Breast epithelium (tissue), 4 donors: ENCODE measurements at regions not wholly inside any gene's neighbourhood (a gene's known extent, or its start where the extent isn't known, plus 50 kb on each side); places are given as distances from the start of the nearest gene placed in this dataset.

Experiments
- DNase-seq, 2 donors: peaks; one replicate each; pipeline ENCODE4 v3.0.0-alpha.2; 2019; ENCODE audit warnings: low spot score in 2 of 2
- H3K27ac ChIP-seq, 2 donors: fragments of 200-600 bp; sonication (generic) in 1 of 2; one replicate each; pipeline ENCODE4 v1.5.1; 2016 to 2019; ENCODE audit warnings: mild to moderate bottlenecking in 1 of 2
- H3K27me3 ChIP-seq, 2 donors: fragments of 200-600 bp; sonication (generic) in 1 of 2; one replicate each; pipeline versions ENCODE4 v1.5.1 to v1.6.0; 2017 to 2019; ENCODE audit warnings: control low read depth in 1 of 2, mild to moderate bottlenecking in 1 of 2
- H3K36me3 ChIP-seq: fragments of 200-600 bp; one replicate; pipeline ENCODE4 v1.5.1; 2019
- H3K4me1 ChIP-seq, 2 donors: fragments of 200-600 bp; sonication (generic); one replicate each; pipeline ENCODE4 v1.5.1; 2016 to 2019; ENCODE audit warnings: control low read depth in 1 of 2
- H3K4me3 ChIP-seq, 3 donors: fragments of 200-600 bp; sonication (generic); 1 replicate in 2 of 3; 2 replicates in 1 of 3; pipeline ENCODE4 v1.5.1; 2016 to 2019; ENCODE audit warnings: mild to moderate bottlenecking in 3 of 3, moderate library complexity in 2 of 3
- H3K9me3 ChIP-seq, 2 donors: fragments of 200-600 bp; sonication (generic) in 1 of 2; one replicate each; pipeline ENCODE4 v1.5.1; 2016 to 2019; ENCODE audit warnings: control low read depth in 1 of 2
- POLR2A ChIP-seq: fragments of 450-650 bp; IDR thresholded peaks from one replicate; pipeline ENCODE4 v1.6.1; 2016; ENCODE audit warnings: antibody characterized with exemption, mild to moderate bottlenecking, moderate library complexity
- POLR2AphosphoS5 ChIP-seq, 3 donors: sonication (generic); formaldehyde crosslinking; IDR thresholded peaks; one replicate each; pipeline ENCODE4 v1.6.1; 2017; ENCODE audit warnings: antibody characterized with exemption in 3 of 3
- intact Hi-C: fragments of 100-400 bp; cut with DNase I; formaldehyde crosslinking; loops from one replicate; pipeline ENCODE4 v1.15.1; 2023; ENCODE audit warnings: low total_unique reads
- TF ChIP-seq, protein P1 (sequence below), 3 donors: fragments of 450-650 bp; IDR thresholded peaks; one replicate each; pipeline ENCODE4 v1.5.1; 2016 to 2017; ENCODE audit warnings: antibody characterized with exemption in 3 of 3, mild to moderate bottlenecking in 3 of 3, moderate library complexity in 3 of 3

DNA sequence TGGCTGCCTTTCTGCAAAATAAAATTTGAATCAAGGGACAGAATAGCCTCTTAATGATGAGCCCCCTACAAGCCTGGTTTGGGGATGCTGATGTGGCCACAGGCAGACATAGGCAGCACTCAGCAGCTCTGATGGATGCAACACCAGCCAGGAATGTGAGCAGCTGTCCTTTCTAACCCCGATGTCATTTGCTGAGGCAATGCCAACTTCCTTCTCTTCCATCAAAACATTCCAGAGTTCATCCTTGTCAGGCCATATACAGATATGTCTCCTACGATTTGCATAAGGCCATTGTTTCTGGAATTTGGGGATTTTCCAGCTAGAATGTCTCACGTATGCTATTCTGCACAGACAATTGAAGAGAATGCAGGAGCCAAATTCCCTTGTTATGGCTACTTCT, 52.1 kb upstream of the MYOCD start:
- intact Hi-C loops, result no loop called here
- no peak overlapping the region for H3K27ac ChIP-seq
- no peak for TF ChIP-seq POLR2A
- no peak for TF ChIP-seq POLR2AphosphoS5 (IDR thresholded peaks at IDR 0.05)
- TF ChIP-seq, protein P1, sequence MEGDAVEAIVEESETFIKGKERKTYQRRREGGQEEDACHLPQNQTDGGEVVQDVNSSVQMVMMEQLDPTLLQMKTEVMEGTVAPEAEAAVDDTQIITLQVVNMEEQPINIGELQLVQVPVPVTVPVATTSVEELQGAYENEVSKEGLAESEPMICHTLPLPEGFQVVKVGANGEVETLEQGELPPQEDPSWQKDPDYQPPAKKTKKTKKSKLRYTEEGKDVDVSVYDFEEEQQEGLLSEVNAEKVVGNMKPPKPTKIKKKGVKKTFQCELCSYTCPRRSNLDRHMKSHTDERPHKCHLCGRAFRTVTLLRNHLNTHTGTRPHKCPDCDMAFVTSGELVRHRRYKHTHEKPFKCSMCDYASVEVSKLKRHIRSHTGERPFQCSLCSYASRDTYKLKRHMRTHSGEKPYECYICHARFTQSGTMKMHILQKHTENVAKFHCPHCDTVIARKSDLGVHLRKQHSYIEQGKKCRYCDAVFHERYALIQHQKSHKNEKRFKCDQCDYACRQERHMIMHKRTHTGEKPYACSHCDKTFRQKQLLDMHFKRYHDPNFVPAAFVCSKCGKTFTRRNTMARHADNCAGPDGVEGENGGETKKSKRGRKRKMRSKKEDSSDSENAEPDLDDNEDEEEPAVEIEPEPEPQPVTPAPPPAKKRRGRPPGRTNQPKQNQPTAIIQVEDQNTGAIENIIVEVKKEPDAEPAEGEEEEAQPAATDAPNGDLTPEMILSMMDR (IDR thresholded peaks at IDR 0.05), result no peak

More for the DNA sequence above, 52.1 kb upstream of the MYOCD start:
- DNase-seq, result no peak
- Histone ChIP-seq H3K4me3 (no peak overlapping the region), H3K4me1 (no peaks in the 10 kb centered on the region), H3K9me3 (no peaks in the 10 kb centered on the region), H3K36me3 (no peaks in the 10 kb centered on the region), H3K27me3 (no peaks in the 10 kb centered on the region)
